Cerebellar cortex (tissue), 1 donor: ENCODE measurements at regions not wholly inside any gene's neighbourhood (a gene's known extent, or its start where the extent isn't known, plus 50 kb on each side); places are given as distances from the start of the nearest gene placed in this dataset.
"Not testable (repeated sequence)": the region's sequence is repeated elsewhere in the genome, so short reads cannot be mapped to it uniquely, and the experiment has no call there.

ENCODE experiments used
- DNase-seq: peaks from one replicate; pipeline ENCODE4 v3.0.0-alpha.2; 2015; ENCODE audit warnings: low spot score

GRCh38 chr9:11537566-11537965 lies 924.8 kb upstream of the PTPRD start:
- DNase-seq, result no peak

DNA sequence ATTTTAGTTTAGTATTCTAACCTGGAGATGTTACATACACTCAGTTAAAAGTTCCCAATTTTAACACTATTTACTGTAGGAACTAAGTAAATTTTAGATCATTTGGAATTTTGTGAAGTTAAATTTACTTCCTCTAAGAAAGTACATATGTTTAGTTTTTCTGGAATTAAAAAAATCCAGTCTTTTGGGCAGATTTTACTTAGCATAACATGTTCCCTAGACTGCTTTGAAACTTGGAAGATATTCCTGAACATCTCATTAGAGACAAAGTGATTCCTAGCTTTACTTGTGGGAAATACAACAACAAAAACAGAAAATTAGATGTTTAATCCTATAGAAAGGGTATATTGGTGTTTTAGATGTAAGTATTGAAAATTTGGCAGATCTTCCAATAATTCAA lies 930.0 kb upstream of the PTPRD start:
- no peak for DNase-seq

GRCh38 chr9:11546231-11546630 lies 933.4 kb upstream of the PTPRD start:
- DNase-seq, result no peak

DNA sequence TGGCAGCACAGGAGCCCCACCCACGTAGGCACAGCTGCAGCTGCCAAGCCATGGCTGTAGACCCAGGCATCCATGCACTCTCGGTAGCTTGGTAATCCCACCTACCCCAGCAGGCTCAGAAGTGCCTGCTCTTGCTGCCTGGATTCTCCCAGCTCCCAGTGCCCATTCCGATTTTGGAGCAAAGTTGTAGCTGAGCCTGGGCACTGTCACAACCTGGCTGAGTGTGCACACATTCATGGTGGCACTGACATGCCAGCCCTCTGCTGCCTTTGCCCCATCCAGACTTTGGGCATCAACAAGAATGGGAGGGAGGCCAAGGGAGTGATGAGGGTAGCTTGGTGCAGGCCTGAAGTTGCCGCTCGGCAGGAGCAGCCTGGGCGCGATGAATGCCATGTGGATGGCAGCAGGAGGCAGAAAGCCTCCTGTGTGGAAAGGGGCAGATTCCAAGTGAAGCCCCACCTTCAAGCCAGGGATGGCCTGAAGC lies 936.6 kb upstream of the PTPRD start:
- no peak for DNase-seq

- no peak for DNase-seq
Measured at GRCh38 chr9:11551106-11551505, 938.3 kb upstream of the PTPRD start.

GRCh38 chr9:11558043-11558442 lies 945.2 kb upstream of the PTPRD start:
- DNase-seq, result no peak

- no peak for DNase-seq
Measured at GRCh38 chr9:11559001-11559776, 946.4 kb upstream of the PTPRD start.

- no peak for DNase-seq
Measured at GRCh38 chr9:11577522-11577921, 964.7 kb upstream of the PTPRD start.

- no peak for DNase-seq
Measured at GRCh38 chr9:11595756-11596155, 983.0 kb upstream of the PTPRD start.

- no peak for DNase-seq
Measured at GRCh38 chr9:11618241-11618805, 1005.5 kb upstream of the PTPRD start.

- DNase-seq, result no peak
Measured at GRCh38 chr9:11632691-11633090, 1019.9 kb upstream of the PTPRD start.

DNA sequence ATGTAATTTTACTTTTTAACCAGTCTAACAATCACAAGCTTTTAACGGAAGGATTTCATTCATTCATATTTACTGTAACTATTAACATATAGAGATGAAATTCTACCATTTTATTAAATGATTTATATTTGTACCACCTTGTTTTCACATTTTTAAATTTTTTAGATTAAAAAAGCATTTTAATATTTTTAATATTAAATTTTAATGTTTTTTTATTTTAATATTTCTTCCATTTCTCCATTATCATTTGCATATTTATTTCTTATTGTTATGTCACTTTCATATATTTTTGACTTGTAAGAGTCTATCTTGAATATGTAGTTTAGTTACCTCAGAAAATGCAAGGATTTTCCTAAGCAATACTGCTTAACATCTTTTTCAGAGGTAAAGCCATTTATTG lies 1034.0 kb upstream of the PTPRD start:
- DNase-seq, result no peak

DNA sequence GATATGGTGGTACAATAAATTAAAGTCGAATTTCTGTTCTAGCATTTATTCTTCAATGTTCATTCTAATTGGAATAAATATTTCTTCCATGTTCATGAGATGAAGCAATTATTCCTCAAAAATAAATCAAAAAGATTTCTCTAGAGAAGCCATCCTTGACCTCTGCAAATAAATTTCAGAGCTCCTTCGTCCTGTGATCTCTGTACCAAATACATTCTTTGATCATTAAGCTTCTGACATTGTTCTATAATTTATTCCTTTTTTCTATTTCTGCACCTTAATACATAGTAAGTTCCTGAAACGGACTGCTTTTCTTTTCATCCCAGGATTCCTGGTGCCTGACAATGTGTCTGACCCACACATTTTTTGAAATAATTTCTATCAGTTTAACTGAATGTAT lies 1039.3 kb upstream of the TYRP1 start:
- DNase-seq, result no peak

DNA sequence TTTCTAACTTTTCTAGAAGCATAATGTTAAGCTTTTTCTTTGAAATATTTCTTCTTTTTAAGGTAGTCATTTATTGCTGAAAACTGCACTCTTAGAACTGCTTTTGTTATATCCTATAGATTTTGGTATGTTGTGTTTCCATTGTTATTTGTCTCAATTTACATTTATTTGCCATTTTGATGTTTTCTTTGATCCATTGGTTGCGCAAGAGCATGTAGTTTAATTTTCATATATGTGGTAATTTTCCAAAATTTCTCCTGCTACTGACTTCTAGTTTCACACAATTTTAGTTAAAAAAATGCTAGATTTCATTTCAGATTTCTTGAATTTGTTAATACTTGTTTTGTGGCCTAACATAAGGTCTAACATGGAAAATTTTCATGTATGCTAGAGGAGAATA lies 1029.3 kb upstream of the TYRP1 start:
- no peak for DNase-seq

GRCh38 chr9:11676821-11677220 lies 1016.4 kb upstream of the TYRP1 start:
- no peak for DNase-seq

- DNase-seq, result no peak
Measured at GRCh38 chr9:11686733-11687132, 1006.5 kb upstream of the TYRP1 start.

DNA sequence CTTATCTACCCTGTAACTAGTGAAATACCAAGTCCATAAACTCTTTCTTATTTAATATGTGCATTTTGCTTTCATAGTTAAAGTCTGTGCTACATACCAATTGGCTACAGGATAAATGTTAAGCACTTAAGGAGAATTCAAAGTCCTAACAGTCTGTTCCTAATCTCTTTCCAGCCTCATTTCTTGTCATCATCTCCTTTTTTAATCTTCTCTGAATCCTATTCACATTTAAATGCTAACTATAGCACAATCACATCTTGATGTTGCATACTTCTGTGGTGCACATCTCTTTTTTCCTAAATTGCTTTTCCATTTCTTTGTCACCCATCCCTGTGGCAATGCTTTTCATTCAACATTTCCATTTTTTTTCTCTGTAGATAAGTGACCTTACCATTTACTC lies 996.1 kb upstream of the TYRP1 start:
- no peak for DNase-seq

DNA sequence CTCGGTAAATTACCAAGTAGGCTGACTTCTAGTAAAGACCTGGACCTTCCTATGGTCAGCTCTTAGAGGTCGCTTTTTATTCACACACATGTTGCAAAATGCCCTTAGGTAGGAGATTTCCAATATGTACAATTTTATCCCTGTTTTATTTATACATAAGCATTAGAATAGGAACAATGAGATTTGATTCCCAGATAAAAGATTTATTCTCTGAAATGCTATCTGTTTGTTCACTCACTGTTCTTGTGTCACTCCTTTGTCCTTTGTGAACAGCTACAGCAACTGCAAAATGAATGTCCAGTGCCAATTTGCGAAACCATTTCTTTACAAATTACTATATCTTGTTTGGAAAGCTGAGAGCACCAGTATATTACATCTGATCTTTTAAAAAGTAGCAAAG lies 991.5 kb upstream of the TYRP1 start:
- DNase-seq, result no peak

DNA sequence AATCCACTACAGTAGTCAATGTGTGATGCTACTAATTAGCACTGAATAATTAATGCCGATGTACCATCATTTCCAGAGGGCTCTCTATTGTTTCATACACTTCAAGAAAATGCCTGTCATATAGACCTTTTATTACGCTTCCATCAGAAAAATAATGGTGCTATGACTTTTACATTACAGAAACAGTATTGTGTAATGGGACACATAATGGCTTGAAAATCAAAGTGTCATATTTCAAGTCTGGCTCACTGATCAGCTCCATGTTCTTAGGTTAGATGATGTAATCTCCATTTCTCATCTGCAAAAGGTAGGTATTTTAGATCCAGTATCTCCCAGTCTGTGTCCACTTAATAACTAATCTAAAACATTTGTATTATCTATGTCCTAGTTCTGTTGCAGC lies 990.6 kb upstream of the TYRP1 start:
- DNase-seq, result no peak

- not testable (repeated sequence) for DNase-seq
Measured at GRCh38 chr9:11704198-11704597, 989.0 kb upstream of the TYRP1 start.

GRCh38 chr9:11708899-11709298 lies 984.3 kb upstream of the TYRP1 start:
- no peak for DNase-seq

GRCh38 chr9:11709567-11709966 lies 983.6 kb upstream of the TYRP1 start:
- no peak for DNase-seq

DNA sequence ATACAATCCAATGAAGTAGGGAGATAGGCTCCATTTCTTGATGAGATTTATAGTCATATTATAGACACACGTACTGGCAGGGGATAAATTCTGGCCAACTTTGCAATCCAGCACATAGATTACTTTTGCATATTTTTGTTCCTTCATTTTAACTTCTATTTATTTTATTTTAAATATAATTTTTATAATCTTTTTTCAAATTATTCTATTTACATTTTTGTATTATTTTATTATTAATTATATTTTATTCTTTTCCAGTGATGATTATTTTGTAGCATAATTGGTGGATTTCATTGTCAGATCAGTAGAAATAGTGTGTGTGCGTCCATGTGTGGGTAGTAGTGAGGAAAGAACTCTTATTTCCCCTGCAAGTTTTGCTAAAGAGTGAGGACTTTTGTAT lies 980.1 kb upstream of the TYRP1 start:
- DNase-seq, result no peak

DNA sequence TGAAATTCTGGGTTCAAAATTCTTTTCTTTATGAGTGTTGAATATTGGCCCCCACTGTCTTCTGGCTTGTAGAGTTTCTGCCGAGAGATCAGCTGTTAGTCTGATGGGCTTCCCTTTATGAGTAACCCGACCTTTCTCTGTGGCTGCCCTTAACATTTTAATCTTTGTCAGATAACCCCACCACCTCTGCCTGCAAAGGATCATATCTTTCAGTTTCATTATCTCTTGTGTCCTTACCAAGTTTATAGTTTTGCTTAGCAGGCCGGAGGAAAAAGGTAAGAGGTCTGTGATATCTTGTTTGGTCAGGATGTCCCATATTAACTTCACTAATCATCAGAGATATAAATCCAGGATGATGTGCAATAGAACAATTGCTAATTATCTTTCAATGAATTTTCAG lies 970.2 kb upstream of the TYRP1 start:
- no peak for DNase-seq
